ENCODE measurements at regions not wholly inside any gene's neighbourhood (a gene's known extent, or its start where the extent isn't known, plus 50 kb on each side); places are given as distances from the start of the nearest gene placed in this dataset.

GRCh38 chr5:56506211-56506965, 273.3 kb upstream of the ANKRD55 start:
- TF ChIP-seq YY1 (IDR thresholded peaks at IDR 0.05; ENCODE audit: insufficient read depth, insufficient read length) (no peak), ZNF274 (IDR thresholded peaks at IDR 0.05; ENCODE audit: low read depth, low read length) (no peak), SUZ12 (IDR thresholded peaks at IDR 0.05; ENCODE audit: extremely low read depth, insufficient read depth, insufficient read length) (no peak)

All from NT2/D1 (cell line).